CD4-positive, CD25-positive, alpha-beta regulatory T cell (primary cell): ENCODE measurements at regions not wholly inside any gene's neighbourhood (a gene's known extent, or its start where the extent isn't known, plus 50 kb on each side); places are given as distances from the start of the nearest gene placed in this dataset.

Experiments used
- ATAC-seq, 2 donors: fragments of 150-1000 bp; cut with Tn5 transposase; one replicate each; pipeline ENCODE4 v1.10.0; 2021; ENCODE audit warnings: low read depth in 2 of 2, moderate number of reproducible peaks in 2 of 2, moderate library complexity in 1 of 2
- DNase-seq, 3 donors: peaks; one replicate each; pipeline versions ENCODE4 v3.0.0 to v3.0.0-alpha.2; 2012 to 2022; ENCODE audit warnings: mixed read lengths in 1 of 3
- H3K27ac ChIP-seq: one replicate; pipeline ENCODE4 v1.7.0; 2013; ENCODE audit warnings: mild to moderate bottlenecking, low read length; ENCODE audit not compliant: insufficient read depth, poor library complexity, severe bottlenecking
- H3K27me3 ChIP-seq: one replicate; pipeline ENCODE4 v1.7.0; 2013; ENCODE audit warnings: low read length; ENCODE audit not compliant: control insufficient read depth, insufficient read depth
- H3K36me3 ChIP-seq: one replicate; pipeline ENCODE4 v1.7.0; 2013; ENCODE audit warnings: mild to moderate bottlenecking, low read length, moderate library complexity; ENCODE audit not compliant: control insufficient read depth, insufficient read depth
- H3K4me1 ChIP-seq: 2 replicates; pipeline ENCODE4 v1.7.0; 2013; ENCODE audit warnings: mild to moderate bottlenecking, low read length; ENCODE audit not compliant: insufficient read depth, control insufficient read depth, poor library complexity, severe bottlenecking
- H3K4me3 ChIP-seq: one replicate; pipeline ENCODE4 v1.7.0; 2013; ENCODE audit warnings: low read depth, mild to moderate bottlenecking, low read length, moderate library complexity
- H3K9me3 ChIP-seq, 2 experiments: 1 replicate in 1 of 2; 2 replicates in 1 of 2; pipeline ENCODE4 v1.7.0; 2013; ENCODE audit warnings: low read length in 2 of 2, mild to moderate bottlenecking in 1 of 2, moderate library complexity in 1 of 2; ENCODE audit not compliant: control insufficient read depth in 2 of 2
- H3K27ac Mint-ChIP-seq, 3 donors: one replicate each; pipeline ENCODE4 v1.8.0; 2020 to 2022; ENCODE audit warnings: mild to moderate bottlenecking in 3 of 3, mixed read lengths in 3 of 3, moderate library complexity in 2 of 3
- H3K27me3 Mint-ChIP-seq: one replicate; pipeline ENCODE4 v1.8.0; 2022; ENCODE audit warnings: mild to moderate bottlenecking, mixed read lengths
- H3K36me3 Mint-ChIP-seq: one replicate; pipeline ENCODE4 v1.8.0; 2020; ENCODE audit warnings: mixed read lengths
- H3K4me1 Mint-ChIP-seq, 4 donors: one replicate each; pipeline ENCODE4 v1.8.0; 2020 to 2022; ENCODE audit warnings: mixed read lengths in 4 of 4, mild to moderate bottlenecking in 1 of 4
- H3K4me3 Mint-ChIP-seq, 4 donors: one replicate each; pipeline ENCODE4 v1.8.0; 2020 to 2022; ENCODE audit warnings: mild to moderate bottlenecking in 4 of 4, mixed read lengths in 4 of 4, moderate library complexity in 3 of 4
- H3K9me3 Mint-ChIP-seq, 7 donors: one replicate each; pipeline ENCODE4 v1.8.0; 2020 to 2022; ENCODE audit warnings: mixed read lengths in 7 of 7, mild to moderate bottlenecking in 3 of 7, moderate library complexity in 2 of 7

GRCh38 chr5:103446813-103447212, 115.8 kb downstream of the NUDT12 start:
- H3K27ac ChIP-seq, result no peak overlapping the region
- peaks cover 0 to 2% (median 0%) of the 10 kb centered on the region in 7 donors for H3K9me3 Mint-ChIP-seq

GRCh38 chr5:103445426-103446035, 117.1 kb downstream of the NUDT12 start:
- Mint-ChIP-seq H3K27me3 (peaks cover 5% of the 10 kb centered on the region), H3K27ac (no peak overlapping the region), H3K4me1 (no peaks in the 10 kb centered on the region), H3K36me3 (no peaks in the 10 kb centered on the region), H3K4me3 (no peak overlapping the region), H3K9me3 (peaks cover 0 to 5% (median under 1%) of the 10 kb centered on the region in 7 donors)
- Histone ChIP-seq H3K4me1 (no peaks in the 10 kb centered on the region), H3K9me3 (no peaks in the 10 kb centered on the region), H3K36me3 (no peaks in the 10 kb centered on the region), H3K27me3 (no peaks in the 10 kb centered on the region), H3K27ac (no peak overlapping the region), H3K4me3 (no peak overlapping the region)
- DNase-seq (no peak), ATAC-seq (no peak)

More at GRCh38 chr5:103446813-103447212, 115.8 kb downstream of the NUDT12 start:
- no peak for DNase-seq
- Histone ChIP-seq H3K36me3 (no peaks in the 10 kb centered on the region), H3K4me1 (no peaks in the 10 kb centered on the region), H3K9me3 (no peaks in the 10 kb centered on the region), H3K27me3 (no peaks in the 10 kb centered on the region), H3K4me3 (no peak overlapping the region)
- Mint-ChIP-seq H3K27ac (no peak overlapping the region), H3K27me3 (peaks cover 7% of the 10 kb centered on the region), H3K4me1 (no peaks in the 10 kb centered on the region), H3K4me3 (no peak overlapping the region), H3K36me3 (no peaks in the 10 kb centered on the region)
- ATAC-seq, result no peak

GRCh38 chr5:103444333-103445038, 118.1 kb downstream of the NUDT12 start:
- Mint-ChIP-seq H3K4me3 (no peak overlapping the region), H3K27me3 (peaks cover 5% of the 10 kb centered on the region), H3K36me3 (no peaks in the 10 kb centered on the region), H3K4me1 (no peaks in the 10 kb centered on the region), H3K27ac (no peak overlapping the region), H3K9me3 (peaks cover 0 to 13% (median 2%) of the 10 kb centered on the region in 7 donors)
- Histone ChIP-seq H3K27me3 (no peaks in the 10 kb centered on the region), H3K27ac (no peak overlapping the region), H3K9me3 (no peaks in the 10 kb centered on the region), H3K36me3 (no peaks in the 10 kb centered on the region), H3K4me1 (no peaks in the 10 kb centered on the region), H3K4me3 (no peak overlapping the region)
- ATAC-seq, result no peak
- no peak for DNase-seq

DNA sequence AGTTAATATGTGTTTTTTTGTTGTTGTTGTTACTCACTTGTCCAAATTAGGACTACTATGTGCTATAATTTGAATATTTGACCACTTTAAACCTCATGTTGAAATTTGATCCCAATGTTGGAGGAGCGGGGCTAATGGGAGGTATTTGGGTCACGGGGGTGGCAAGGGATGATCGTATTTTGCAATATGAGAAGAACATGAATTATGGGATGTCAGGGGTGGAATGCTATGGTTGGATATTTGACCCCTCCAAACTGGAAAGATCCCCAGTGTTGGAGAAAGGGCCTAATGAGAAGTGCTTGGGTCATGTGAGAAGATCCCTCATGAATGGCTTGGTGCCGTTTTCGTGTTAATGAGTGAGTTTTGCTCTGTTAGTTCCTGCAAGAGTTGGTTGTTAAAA, 119.8 kb downstream of the NUDT12 start:
- Histone ChIP-seq H3K4me1 (no peaks in the 10 kb centered on the region), H3K9me3 (no peaks in the 10 kb centered on the region), H3K27ac (no peak overlapping the region), H3K27me3 (no peaks in the 10 kb centered on the region), H3K4me3 (no peak overlapping the region), H3K36me3 (no peaks in the 10 kb centered on the region)
- Mint-ChIP-seq H3K4me1 (no peaks in the 10 kb centered on the region), H3K9me3 (peaks cover 0 to 22% (median 2%) of the 10 kb centered on the region in 7 donors), H3K36me3 (no peaks in the 10 kb centered on the region), H3K27me3 (peaks cover 5% of the 10 kb centered on the region), H3K4me3 (no peak overlapping the region), H3K27ac (no peak overlapping the region)
- no peak for ATAC-seq
- no peak for DNase-seq

DNA sequence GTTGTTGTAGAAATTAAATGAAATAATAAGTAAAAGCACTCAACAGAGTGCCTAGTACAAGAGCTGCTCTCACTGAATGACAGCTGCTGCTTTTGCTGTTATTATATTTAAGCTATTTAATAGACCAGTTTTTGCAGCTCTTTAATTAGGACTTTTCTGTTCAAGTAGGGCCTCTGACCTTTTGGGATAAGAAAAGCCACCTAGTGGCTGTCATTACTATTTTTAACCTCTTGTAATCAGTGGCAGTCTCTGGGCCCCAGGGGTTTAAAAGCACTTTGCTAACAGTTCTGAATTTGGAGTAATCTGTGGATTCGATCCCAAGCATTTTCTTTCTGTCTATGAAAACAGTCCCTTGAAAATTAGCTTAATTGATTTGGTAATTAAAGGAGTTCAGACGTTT, 121.1 kb downstream of the NUDT12 start:
- Histone ChIP-seq H3K27ac (no peak overlapping the region), H3K4me3 (no peak overlapping the region), H3K9me3 (no peaks in the 10 kb centered on the region), H3K36me3 (no peaks in the 10 kb centered on the region), H3K27me3 (no peaks in the 10 kb centered on the region), H3K4me1 (no peaks in the 10 kb centered on the region)
- peak in 1 of 3 donors; percentile 3 for DNase-seq
- Mint-ChIP-seq H3K27me3 (peaks cover 5% of the 10 kb centered on the region), H3K27ac (no peak overlapping the region), H3K36me3 (no peaks in the 10 kb centered on the region), H3K4me1 (no peaks in the 10 kb centered on the region), H3K9me3 (peaks cover 0 to 23% (median 3%) of the 10 kb centered on the region in 7 donors), H3K4me3 (no peak overlapping the region)
- no peak for ATAC-seq

GRCh38 chr5:103439007-103439406, 123.6 kb downstream of the NUDT12 start:
- H3K4me3 Mint-ChIP-seq, result no peak overlapping the region

GRCh38 chr5:103436656-103437055, 125.9 kb downstream of the NUDT12 start:
- H3K27me3 Mint-ChIP-seq, result peaks cover 2% of the 10 kb centered on the region
- no peak for ATAC-seq
- H3K4me1 Mint-ChIP-seq, result no peaks in the 10 kb centered on the region
- DNase-seq, result no peak
- no peak overlapping the region for H3K27ac Mint-ChIP-seq
- no peak overlapping the region for H3K4me3 Mint-ChIP-seq
- Histone ChIP-seq H3K27ac (no peak overlapping the region), H3K27me3 (no peaks in the 10 kb centered on the region), H3K9me3 (no peaks in the 10 kb centered on the region), H3K36me3 (no peaks in the 10 kb centered on the region), H3K4me1 (no peaks in the 10 kb centered on the region), H3K4me3 (no peak overlapping the region)
- peaks cover 0 to 23% (median 2%) of the 10 kb centered on the region in 7 donors for H3K9me3 Mint-ChIP-seq
- no peaks in the 10 kb centered on the region for H3K36me3 Mint-ChIP-seq

More at GRCh38 chr5:103439007-103439406, 123.6 kb downstream of the NUDT12 start:
- Histone ChIP-seq H3K27me3 (no peaks in the 10 kb centered on the region), H3K4me3 (no peak overlapping the region), H3K4me1 (no peaks in the 10 kb centered on the region), H3K9me3 (no peaks in the 10 kb centered on the region), H3K27ac (no peak overlapping the region), H3K36me3 (no peaks in the 10 kb centered on the region)
- ATAC-seq, result no peak
- DNase-seq, result no peak
- Mint-ChIP-seq H3K27ac (no peak overlapping the region), H3K4me1 (no peaks in the 10 kb centered on the region), H3K27me3 (peaks cover 5% of the 10 kb centered on the region), H3K9me3 (peaks cover 0 to 23% (median 3%) of the 10 kb centered on the region in 7 donors), H3K36me3 (no peaks in the 10 kb centered on the region)

DNA sequence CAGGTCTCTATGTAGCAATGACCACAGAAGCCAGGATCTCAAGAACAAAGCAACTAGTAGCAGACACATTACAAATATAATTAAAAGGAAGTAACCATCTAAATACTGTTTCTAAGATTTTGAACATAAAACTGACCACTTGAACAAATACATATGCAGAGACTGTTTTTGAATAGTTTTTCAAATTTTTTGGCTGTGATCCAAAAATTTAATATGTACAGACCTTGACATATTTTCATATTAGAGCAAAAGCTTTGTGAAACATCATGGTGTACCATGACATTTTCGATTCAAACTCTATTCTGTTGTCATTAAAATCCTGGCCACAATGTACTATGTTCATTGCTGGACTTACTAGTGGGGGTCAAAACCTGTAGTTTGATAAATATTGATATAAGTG, 126.5 kb downstream of the NUDT12 start:
- no peak overlapping the region for H3K27ac Mint-ChIP-seq
- no peak overlapping the region for H3K27ac ChIP-seq
- ATAC-seq, result no peak
- H3K4me3 Mint-ChIP-seq, result no peak overlapping the region
- H3K4me1 ChIP-seq, result no peaks in the 10 kb centered on the region
- no peaks in the 10 kb centered on the region for H3K36me3 ChIP-seq
- no peaks in the 10 kb centered on the region for H3K9me3 ChIP-seq
- no peaks in the 10 kb centered on the region for H3K4me1 Mint-ChIP-seq
- peaks cover 7% of the 10 kb centered on the region for H3K27me3 Mint-ChIP-seq
- peaks cover 0 to 23% (median 2%) of the 10 kb centered on the region in 7 donors for H3K9me3 Mint-ChIP-seq
- DNase-seq, result no peak
- H3K36me3 Mint-ChIP-seq, result no peaks in the 10 kb centered on the region
- no peak overlapping the region for H3K4me3 ChIP-seq
- H3K27me3 ChIP-seq, result no peaks in the 10 kb centered on the region
